T-helper 9 cell (primary cell): ENCODE measurements at regions not wholly inside any gene's neighbourhood (a gene's known extent, or its start where the extent isn't known, plus 50 kb on each side); places are given as distances from the start of the nearest gene placed in this dataset.

Source experiments
- DNase-seq: peaks from one replicate; pipeline ENCODE4 v3.0.0-alpha.2; 2020

- no peak for DNase-seq
These were observed 132.5 kb downstream of the FAM161A start for GRCh38 chr2:61721382-61721781.

- no peak for DNase-seq
These were observed 132.9 kb downstream of the FAM161A start for GRCh38 chr2:61720911-61721310.

GRCh38 chr2:61718965-61719364, 134.9 kb downstream of the FAM161A start:
- no peak for DNase-seq

- no peak for DNase-seq
These were observed 138.4 kb downstream of the FAM161A start for GRCh38 chr2:61715506-61715905.

- DNase-seq, result no peak
These were observed 139.7 kb downstream of the FAM161A start for GRCh38 chr2:61714210-61714609.

GRCh38 chr2:61713457-61713856, 140.4 kb downstream of the FAM161A start:
- DNase-seq, result no peak

- no peak for DNase-seq
These were observed 141.8 kb downstream of the FAM161A start for GRCh38 chr2:61712060-61712459.

GRCh38 chr2:61710711-61711110, 143.1 kb downstream of the FAM161A start:
- no peak for DNase-seq

- DNase-seq, result no peak
These were observed 145.6 kb downstream of the FAM161A start for GRCh38 chr2:61707984-61708852.

- no peak for DNase-seq
These were observed 148.2 kb downstream of the FAM161A start for GRCh38 chr2:61705625-61706024.

- DNase-seq, result no peak
These were observed 149.5 kb downstream of the FAM161A start for GRCh38 chr2:61704364-61704763.

- no peak for DNase-seq
These were observed 151.8 kb downstream of the FAM161A start for GRCh38 chr2:61702088-61702467.

GRCh38 chr2:61700464-61700863, 153.4 kb downstream of the FAM161A start:
- no peak for DNase-seq

GRCh38 chr2:61694312-61695274, 156.4 kb upstream of the XPO1 start:
- DNase-seq, result peak; percentile 83

- DNase-seq, result no peak
These were observed 155.6 kb upstream of the XPO1 start for GRCh38 chr2:61693744-61694143.

- DNase-seq, result no peak
These were observed 152.0 kb upstream of the XPO1 start for GRCh38 chr2:61690078-61690596.

GRCh38 chr2:61689568-61689967, 151.4 kb upstream of the XPO1 start:
- no peak for DNase-seq

GRCh38 chr2:61688369-61689334, 150.5 kb upstream of the XPO1 start:
- no peak for DNase-seq

- no peak for DNase-seq
These were observed 140.9 kb upstream of the XPO1 start for GRCh38 chr2:61679096-61679495.

- no peak for DNase-seq
These were observed 139.8 kb upstream of the XPO1 start for GRCh38 chr2:61677942-61678341.

GRCh38 chr2:61677306-61677705, 139.2 kb upstream of the XPO1 start:
- no peak for DNase-seq

- DNase-seq, result no peak
These were observed 137.0 kb upstream of the XPO1 start for GRCh38 chr2:61675204-61675603.
